ENCODE measurements at regions not wholly inside any gene's neighbourhood (a gene's known extent, or its start where the extent isn't known, plus 50 kb on each side); places are given as distances from the start of the nearest gene placed in this dataset.
"Not testable (repeated sequence)": the region's sequence is repeated elsewhere in the genome, so short reads cannot be mapped to it uniquely, and the experiment has no call there.

DNA sequence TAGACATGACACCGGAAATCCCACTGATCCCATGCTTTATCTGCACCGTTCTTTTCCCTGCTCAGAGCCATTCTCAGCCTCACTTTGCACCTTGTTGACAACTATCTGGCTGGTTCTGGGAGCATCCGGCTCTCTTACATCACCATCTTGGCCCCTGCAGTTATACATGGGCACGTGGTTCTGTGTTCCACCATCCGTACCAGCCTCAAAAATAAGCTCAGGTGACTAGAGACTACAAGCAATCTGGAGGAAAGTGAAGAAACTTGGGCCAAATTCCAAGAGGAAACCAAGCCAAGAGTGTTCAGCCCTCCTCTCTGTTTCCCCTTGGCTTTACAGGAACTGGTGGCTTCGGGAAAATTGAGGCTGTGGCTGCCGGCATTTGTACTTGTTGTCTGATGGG is 244.6 kb upstream of the ACVR2A start:
- H3K4me1 ChIP-seq = peaks cover 0 to 5% (median 0%) of the 10 kb centered on the region in 4 donors
- H3K9me3 ChIP-seq = no peaks in the 10 kb centered on the region
- TF ChIP-seq CTCF (IDR thresholded peaks at IDR 0.05) (no peak), POLR2A (IDR thresholded peaks at IDR 0.05) (no peak)
- DNase-seq = no peak
- no peaks in the 10 kb centered on the region for H3K36me3 ChIP-seq
- H3K27ac ChIP-seq = no peak overlapping the region
- H3K4me3 ChIP-seq = no peak overlapping the region
- H3K27me3 ChIP-seq = no peaks in the 10 kb centered on the region

DNA sequence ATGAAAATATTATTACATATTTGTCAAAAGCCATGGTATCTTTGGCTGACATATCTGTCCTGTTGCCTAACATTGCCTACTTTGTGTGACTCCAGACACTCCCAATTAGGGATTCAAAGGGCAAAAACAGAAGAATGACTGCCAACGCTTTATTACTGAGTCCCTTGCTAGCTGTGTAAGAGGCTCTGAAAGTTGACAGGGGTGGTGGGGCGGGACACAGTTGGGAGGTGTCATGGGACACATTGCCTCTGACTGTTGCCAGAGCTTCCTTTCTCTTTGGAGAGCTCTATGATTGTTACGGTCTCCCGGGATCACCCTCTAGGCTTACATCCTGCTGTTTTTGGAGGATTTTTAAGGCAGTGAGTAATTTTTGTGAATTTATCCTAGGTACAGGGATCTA is 249.6 kb upstream of the ACVR2A start:
- Histone ChIP-seq H3K27me3 (no peaks in the 10 kb centered on the region), H3K4me3 (no peak overlapping the region), H3K4me1 (peaks cover 0 to 9% (median 0%) of the 10 kb centered on the region in 4 donors), H3K9me3 (no peaks in the 10 kb centered on the region), H3K36me3 (no peaks in the 10 kb centered on the region), H3K27ac (no peak overlapping the region)
- TF ChIP-seq CTCF (IDR thresholded peaks at IDR 0.05) (no peak), POLR2A (IDR thresholded peaks at IDR 0.05) (no peak)
- DNase-seq = peak in 2 of 3 donors; percentile 55 to 60

DNA sequence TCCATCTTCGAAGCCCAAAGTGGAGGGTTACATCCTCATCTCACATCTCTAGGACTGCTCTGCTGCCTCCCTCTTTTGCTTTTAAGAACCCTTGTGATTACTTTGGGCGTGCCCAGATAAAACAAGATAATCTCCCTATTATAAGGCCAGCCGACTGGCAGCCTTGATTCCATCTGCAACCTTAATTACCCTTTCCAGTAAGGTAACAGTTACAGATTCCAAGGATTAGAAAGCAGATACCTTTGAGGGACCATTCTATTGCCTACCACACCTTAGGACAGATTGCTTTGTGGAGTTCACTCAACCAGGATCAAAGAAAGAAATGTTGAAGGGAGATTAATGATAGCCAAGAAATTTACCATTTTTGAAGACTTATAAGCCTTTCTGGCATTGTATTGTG is 250.8 kb upstream of the ACVR2A start:
- no peaks in the 10 kb centered on the region for H3K27me3 ChIP-seq
- H3K27ac ChIP-seq = no peak overlapping the region
- no peak overlapping the region for H3K4me3 ChIP-seq
- peaks cover 0 to 9% (median 0%) of the 10 kb centered on the region in 4 donors for H3K4me1 ChIP-seq
- H3K36me3 ChIP-seq = no peaks in the 10 kb centered on the region
- H3K9me3 ChIP-seq = no peaks in the 10 kb centered on the region
- no peak for TF ChIP-seq CTCF (IDR thresholded peaks at IDR 0.05)
- no peak for TF ChIP-seq POLR2A (IDR thresholded peaks at IDR 0.05)
- peak in 1 of 3 donors; percentile 47 for DNase-seq

GRCh38 chr2:147592784-147593183 is 252.0 kb upstream of the ACVR2A start:
- DNase-seq, H3K9me3 ChIP-seq, H3K4me1 ChIP-seq, H3K27ac ChIP-seq, H3K36me3 ChIP-seq, H3K4me3 ChIP-seq, H3K27me3 ChIP-seq: not testable (repeated sequence)

- no peak for DNase-seq
- no peaks in the 10 kb centered on the region for H3K9me3 ChIP-seq
- H3K36me3 ChIP-seq = no peaks in the 10 kb centered on the region
- no peaks in the 10 kb centered on the region for H3K27me3 ChIP-seq
- H3K4me3 ChIP-seq = no peak overlapping the region
- no peak overlapping the region for H3K27ac ChIP-seq
- TF ChIP-seq CTCF (IDR thresholded peaks at IDR 0.05) (no peak), POLR2A (IDR thresholded peaks at IDR 0.05) (no peak)
- H3K4me1 ChIP-seq = no peaks in the 10 kb centered on the region
Measured at GRCh38 chr2:147589127-147589526, 255.7 kb upstream of the ACVR2A start.

GRCh38 chr2:147588191-147588590 is 256.6 kb upstream of the ACVR2A start:
- H3K4me3 ChIP-seq = no peak overlapping the region
- H3K4me1 ChIP-seq = no peaks in the 10 kb centered on the region
- no peaks in the 10 kb centered on the region for H3K36me3 ChIP-seq
- TF ChIP-seq POLR2A (IDR thresholded peaks at IDR 0.05) (no peak), CTCF (IDR thresholded peaks at IDR 0.05) (no peak)
- no peak for DNase-seq
- no peaks in the 10 kb centered on the region for H3K27me3 ChIP-seq
- H3K9me3 ChIP-seq = no peaks in the 10 kb centered on the region
- no peak overlapping the region for H3K27ac ChIP-seq

Measured in Peyer's patch (tissue), 4 donors.